HG02973 (cell line): ENCODE measurements at regions not wholly inside any gene's neighbourhood (a gene's known extent, or its start where the extent isn't known, plus 50 kb on each side); places are given as distances from the start of the nearest gene placed in this dataset.
"Not testable (repeated sequence)": the region's sequence is repeated elsewhere in the genome, so short reads cannot be mapped to it uniquely, and the experiment has no call there.

Source experiments
- ATAC-seq: cut with Tn5 transposase; IDR thresholded peaks from one replicate; pipeline ENCODE4 v1.9.1; 2021; ENCODE audit warnings: moderate library complexity; ENCODE audit not compliant: unreplicated experiment

GRCh38 chr4:165548702-165549101 is 169.9 kb downstream of the CPE start:
- no peak for ATAC-seq

GRCh38 chr4:165553221-165553810 is 174.5 kb downstream of the CPE start:
- ATAC-seq, result no peak

- ATAC-seq, result no peak
Observed at GRCh38 chr4:165555302-165555701, 176.5 kb downstream of the CPE start.

GRCh38 chr4:165556383-165556782 is 177.6 kb downstream of the CPE start:
- ATAC-seq, result no peak

GRCh38 chr4:165560941-165561340 is 182.1 kb downstream of the CPE start:
- no peak for ATAC-seq

- ATAC-seq, result no peak
Observed at GRCh38 chr4:165563851-165564250, 185.0 kb downstream of the CPE start.

GRCh38 chr4:165569031-165569430 is 190.2 kb downstream of the CPE start:
- ATAC-seq, result no peak

- ATAC-seq, result not testable (repeated sequence)
Observed at GRCh38 chr4:165571476-165571875, 192.7 kb downstream of the CPE start.

GRCh38 chr4:165580351-165580905 is 201.6 kb downstream of the CPE start:
- ATAC-seq, result no peak

GRCh38 chr4:165583341-165583740 is 204.5 kb downstream of the CPE start:
- no peak for ATAC-seq

GRCh38 chr4:165584916-165585315 is 206.1 kb downstream of the CPE start:
- ATAC-seq, result no peak

GRCh38 chr4:165588534-165589315 is 209.9 kb downstream of the CPE start:
- ATAC-seq, result no peak

- no peak for ATAC-seq
Observed at GRCh38 chr4:165592386-165592785, 213.6 kb downstream of the CPE start.

GRCh38 chr4:165597581-165598480 is 219.0 kb downstream of the CPE start:
- no peak for ATAC-seq

GRCh38 chr4:165600959-165601683 is 222.3 kb downstream of the CPE start:
- no peak for ATAC-seq

GRCh38 chr4:165602621-165603020 is 223.8 kb downstream of the CPE start:
- ATAC-seq, result no peak

GRCh38 chr4:165604181-165604580 is 225.4 kb downstream of the CPE start:
- ATAC-seq, result no peak

GRCh38 chr4:165605811-165606210 is 227.0 kb downstream of the CPE start:
- no peak for ATAC-seq

GRCh38 chr4:165606465-165607205 is 227.8 kb downstream of the CPE start:
- ATAC-seq, result no peak

GRCh38 chr4:165609653-165610052 is 230.8 kb downstream of the CPE start:
- no peak for ATAC-seq
